Stimulated activated CD4-positive, alpha-beta T cell treated with anti-CD3 and anti-CD28 coated beads, TNF-alpha, amount 100 ng/mL, for 24 hours (primary cell): ENCODE measurements at regions not wholly inside any gene's neighbourhood (a gene's known extent, or its start where the extent isn't known, plus 50 kb on each side); places are given as distances from the start of the nearest gene placed in this dataset.

Experiments used
- DNase-seq, 3 experiments: peaks; one replicate each; pipeline ENCODE4 v3.0.0-alpha.2; 2020; ENCODE audit warnings: low read depth in 3 of 3

DNA sequence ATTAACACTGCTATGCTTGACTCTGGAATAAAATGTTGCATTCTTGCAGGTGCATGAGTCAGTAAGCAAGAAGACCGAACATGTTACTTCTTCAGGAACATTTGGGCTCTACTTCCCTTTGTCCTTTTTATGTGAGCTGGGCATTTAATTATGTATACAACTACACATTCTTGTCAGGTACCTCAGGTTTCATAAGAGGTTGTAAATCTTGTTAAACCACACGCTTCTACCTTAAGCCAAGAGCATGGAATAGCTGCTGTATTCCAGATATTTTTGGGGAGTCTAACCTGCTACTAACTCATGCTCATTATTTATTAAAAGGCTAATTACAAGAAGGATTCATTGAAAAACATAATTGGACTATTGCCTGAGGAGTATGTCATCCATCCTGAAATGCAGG, 414.2 kb upstream of the KLF6 start:
- no peak for DNase-seq

DNA sequence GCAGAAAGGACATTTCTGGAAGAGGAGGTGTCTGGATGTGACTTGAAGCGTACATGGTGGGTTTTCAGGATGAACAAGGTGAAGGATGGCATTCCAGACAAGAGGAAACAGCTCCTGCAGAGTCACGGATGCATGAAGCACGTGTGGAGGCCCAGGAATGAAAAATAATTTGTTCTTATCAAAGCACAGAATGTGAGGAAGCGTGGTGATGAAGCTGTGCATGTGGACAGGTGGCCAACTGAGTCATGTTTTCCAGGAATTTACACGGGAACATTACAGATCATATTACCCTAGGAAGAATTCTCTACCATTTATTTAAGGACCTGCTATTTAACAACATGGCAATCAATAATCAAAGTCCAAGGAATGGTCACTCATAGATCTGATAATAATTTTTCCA, 413.2 kb upstream of the KLF6 start:
- no peak for DNase-seq

DNA sequence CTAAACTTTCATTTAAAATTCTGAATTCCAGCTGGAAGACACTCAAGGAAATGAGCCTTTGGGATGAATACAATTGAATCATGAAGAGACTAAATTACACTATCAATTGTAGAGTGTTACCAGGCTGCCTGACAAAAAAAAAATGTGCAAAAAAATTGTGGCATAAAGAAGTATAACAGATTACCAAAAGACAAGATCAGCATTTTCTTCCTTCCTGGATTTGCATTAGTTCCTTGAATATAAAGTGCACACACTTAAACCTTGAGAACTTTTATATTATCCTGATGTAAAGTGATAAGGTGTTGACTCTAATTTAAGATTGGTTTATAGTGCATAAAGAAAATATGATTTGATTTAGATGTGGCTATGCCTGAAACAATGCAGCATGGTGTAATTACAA, 412.7 kb upstream of the KLF6 start:
- DNase-seq, result no peak

DNA sequence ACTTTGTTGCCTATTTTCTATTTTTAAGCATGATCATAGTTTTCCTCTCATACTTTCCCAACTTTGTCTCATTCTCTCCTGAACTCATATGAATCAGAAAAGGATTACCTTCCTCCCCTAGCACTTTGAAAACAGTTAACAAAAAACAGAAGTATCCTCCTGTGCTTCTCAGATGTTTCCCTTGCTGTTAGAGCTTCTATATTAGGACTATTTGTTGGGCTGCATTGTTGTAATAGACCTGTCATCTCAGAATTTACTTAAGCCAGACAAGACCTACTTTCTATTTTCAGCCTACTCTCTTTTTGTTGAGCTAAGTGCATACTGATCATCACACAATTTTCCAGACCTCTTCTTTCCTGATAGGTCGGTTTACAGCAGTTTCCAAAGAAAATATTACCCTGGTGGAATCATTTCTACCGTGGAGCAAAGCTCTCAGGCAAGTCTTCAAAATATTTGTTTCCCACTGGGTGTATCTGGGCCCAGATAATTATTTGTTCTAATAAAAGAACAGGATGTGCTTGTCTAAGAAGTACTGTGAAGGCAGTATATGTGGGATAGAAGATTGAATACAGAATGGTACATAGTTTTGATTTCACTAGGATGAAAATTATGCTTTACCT, 411.9 kb upstream of the KLF6 start:
- no peak for DNase-seq

DNA sequence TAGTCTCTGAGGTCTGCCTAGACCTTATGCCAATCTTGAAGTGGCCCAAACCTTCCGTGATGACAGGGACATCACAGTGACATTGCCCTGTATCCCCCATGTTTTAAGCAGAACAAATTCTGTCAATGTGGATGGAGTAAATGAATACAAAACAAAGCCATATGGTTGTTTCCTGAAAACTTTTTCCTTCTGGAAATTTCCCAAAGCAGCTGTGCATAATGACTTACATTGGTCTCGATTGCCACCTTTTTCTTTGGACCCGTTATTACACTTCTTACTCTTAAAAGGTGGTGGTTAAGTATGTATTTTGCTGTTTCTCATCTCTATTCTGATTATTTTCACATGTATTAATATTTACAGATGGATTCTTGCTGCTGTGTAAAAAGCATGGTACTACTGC, 411.2 kb upstream of the KLF6 start:
- no peak for DNase-seq

DNA sequence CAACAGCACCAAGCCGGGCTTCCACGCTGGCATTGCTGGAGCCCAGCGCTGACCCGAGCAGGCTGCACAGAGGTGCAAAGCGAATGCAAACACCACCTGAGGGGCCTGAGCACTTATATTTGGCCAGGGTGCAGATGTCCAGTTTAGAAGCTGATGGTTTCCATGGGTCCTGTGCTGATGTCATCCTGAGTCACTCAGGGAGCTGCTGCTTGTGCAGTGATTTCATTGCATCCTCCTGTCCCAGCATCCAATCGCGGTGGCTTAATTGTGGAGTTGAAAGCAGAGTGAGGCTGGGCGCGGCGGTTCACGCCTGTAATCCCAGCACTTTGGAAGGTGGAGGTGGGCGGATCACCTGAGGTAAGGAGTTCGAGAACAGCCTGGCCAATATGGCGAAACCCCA, 410.2 kb upstream of the KLF6 start:
- no peak for DNase-seq

DNA sequence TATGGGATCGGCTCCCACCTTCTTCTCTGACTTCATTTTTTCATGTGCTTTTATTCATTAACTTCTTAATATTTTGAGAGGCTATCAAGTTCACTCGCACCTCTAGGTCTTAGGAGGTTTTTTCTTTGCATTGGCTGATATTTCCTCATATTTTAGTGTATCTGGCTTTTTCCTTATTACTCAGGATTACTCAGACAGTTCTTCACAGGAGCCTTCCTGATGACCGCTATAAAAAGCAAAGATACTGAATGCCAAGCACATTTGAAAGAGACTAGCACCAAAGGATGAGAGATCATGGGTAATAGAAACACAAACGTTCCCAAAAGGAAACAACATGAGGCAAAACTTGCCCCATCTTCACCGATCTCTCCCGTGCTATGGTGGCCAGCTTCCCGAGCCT, 409.2 kb upstream of the KLF6 start:
- DNase-seq, result no peak

DNA sequence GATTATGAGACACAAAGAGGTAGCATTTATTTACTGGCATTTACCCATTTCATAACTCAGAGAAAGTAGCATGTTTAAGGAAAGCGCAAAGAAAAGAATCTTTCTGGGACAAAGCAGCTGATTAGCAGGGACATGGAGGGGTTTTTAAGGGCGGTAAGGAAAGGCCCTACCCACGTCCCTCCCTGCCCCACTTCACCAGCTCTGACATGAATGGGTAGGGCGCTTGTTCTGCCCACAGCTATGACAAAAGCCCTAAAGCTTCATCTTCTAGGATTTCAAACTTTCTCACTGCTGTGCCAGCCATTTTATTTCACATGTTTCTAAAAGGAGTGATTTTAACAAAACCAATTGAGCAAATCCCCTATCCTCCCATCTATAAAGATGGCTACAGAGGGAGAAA, 406.9 kb upstream of the KLF6 start:
- DNase-seq, result no peak

DNA sequence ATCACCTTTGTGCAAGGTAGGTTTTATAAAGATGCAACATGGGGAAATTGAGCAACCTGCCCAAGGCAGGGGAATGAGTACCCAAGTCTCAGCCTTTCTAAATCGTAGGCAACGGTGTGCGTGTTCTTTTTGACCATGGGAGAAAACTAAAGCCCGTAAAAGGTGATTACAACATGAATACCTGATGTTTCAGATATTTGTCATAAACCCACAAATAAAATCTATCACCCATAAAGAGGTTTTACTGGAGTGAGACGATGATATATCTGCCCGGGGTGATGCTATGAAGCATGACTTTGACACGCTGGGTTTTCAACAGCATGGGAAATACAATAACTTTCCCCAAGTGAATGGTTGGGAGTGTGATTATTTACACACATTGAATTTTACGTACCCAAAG, 406.3 kb upstream of the KLF6 start:
- no peak for DNase-seq

DNA sequence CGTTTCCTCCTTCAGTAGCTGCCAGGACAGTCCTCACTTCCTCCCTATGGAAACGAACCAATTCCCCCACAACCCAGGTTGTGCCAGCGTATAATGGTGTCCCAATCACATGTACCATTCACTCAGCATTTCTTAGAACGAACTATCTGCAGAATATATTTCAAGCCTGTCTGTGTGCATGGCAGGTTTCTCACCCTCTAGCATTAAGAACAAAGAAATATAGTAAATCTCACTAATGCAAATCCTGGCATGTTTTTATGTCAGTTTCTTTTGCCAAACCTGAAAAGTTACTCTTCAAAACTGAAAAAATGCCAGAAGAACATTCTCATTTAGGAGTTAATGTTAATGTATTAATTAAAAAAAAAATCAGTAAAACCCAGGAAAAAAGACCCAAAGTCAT, 405.9 kb upstream of the KLF6 start:
- no peak for DNase-seq

DNA sequence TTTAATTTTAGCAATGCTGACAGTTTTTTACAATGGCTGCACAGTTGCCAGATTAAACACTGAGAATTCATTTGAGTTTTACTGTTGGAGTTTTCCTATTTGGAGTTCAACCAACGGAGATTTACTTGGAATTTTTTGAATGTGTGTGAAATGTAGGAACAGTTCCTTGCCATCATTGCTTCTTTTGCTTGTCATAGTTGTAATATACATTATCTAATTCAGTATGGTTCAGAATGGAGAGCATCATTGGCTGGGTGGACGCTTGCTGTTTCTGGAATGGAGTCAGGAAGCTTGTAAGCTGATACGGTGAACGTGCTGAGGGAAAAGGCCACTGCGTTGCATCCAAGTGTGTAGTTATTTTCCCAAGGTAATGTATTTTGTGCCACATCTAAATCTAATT, 404.3 kb upstream of the KLF6 start:
- no peak for DNase-seq

DNA sequence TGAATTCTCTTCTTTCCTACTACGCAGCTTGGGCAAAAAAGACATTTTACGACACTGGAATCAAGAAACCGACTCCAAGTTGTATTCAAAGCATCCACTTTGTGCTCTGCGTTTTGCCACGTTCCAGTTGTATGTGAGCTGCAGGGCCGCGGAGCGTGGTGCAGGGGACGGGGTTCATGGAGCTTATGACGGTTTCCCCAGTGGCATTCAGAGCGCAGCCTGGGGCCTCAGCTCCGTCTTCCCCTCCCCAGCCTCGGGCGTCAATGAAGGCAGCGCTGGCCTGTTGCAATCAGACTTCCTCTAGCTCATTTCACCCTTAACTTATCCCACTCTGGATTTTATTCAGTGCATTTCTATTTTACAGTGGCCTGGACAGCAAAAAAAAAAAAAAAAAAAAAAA, 403.4 kb upstream of the KLF6 start:
- no peak for DNase-seq

DNA sequence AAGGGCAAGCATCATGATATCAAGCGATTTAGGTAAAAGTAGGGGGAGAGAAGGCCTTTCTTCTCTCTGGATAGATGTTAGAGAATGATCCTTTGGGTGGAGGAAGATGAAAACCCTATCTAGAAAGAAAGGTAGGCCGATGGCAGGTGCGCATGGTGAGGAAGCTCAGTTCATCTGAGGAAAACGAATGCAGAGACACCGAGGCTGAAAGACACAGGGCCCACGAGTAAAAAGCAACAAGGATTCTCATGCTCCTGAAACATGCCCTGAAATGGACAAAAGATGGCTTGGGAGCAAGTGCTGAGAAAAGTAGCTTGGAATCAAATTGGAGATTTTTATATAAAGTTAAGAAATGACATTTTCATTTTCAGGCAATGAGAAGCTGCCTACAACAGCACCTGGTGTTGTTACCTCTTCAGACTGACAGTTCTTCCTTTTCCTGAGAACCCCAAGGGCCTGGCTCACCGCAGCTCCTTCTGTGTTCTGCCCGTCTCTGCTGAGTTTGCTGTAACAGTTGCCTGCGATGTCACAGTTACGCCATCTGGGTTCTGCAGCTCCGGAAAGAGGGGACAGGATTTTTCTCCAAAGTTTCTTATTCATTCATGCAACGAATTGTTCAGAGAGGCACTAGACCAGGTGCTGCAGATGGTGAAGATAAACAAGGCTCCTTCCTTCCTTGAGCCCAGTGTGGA, 402.0 kb upstream of the KLF6 start:
- DNase-seq, result no peak

DNA sequence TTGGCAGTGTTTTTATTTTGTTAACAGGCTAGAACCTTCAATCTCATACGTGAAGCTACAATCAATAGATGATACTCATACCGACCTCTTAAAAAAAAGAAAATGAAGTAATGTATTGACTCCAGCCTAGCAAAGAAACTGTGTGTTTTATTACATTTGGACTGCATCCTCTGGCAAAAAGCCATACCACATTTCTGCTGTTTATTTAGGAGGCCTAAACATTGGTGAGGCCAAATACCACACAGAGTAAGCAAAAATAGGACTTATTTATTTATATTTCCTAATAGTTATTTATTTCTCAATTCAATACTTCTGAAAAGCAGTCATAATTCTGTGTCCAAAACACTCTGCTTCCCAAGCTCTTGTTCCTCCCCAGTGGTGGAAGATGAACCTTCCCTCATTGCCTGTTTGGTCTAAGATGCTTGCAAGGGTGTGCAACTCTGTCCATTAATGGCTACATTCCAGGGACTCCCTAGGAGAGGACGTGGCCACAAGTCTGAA, 398.8 kb upstream of the KLF6 start:
- DNase-seq, result no peak

DNA sequence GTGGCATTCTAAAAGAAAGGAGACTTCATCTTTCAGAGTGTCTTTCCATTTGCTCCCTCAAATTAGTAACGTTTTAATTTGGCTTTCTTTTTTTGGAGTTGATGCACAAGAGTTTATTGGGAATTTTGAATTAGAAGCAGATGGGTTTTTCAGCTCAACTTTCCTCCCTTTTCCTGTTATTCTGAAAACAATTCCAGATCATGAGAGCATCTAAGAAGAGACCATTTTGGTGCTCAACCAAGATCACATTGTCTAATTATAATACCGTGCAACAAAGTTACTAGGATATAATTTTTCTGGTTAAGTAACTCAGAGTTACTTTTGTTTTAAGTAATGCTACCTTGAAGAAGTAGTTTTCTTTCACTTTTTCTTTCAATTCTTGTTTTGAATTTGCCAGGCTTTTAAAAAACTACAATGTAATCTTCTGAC, 396.6 kb upstream of the KLF6 start:
- DNase-seq, result no peak

DNA sequence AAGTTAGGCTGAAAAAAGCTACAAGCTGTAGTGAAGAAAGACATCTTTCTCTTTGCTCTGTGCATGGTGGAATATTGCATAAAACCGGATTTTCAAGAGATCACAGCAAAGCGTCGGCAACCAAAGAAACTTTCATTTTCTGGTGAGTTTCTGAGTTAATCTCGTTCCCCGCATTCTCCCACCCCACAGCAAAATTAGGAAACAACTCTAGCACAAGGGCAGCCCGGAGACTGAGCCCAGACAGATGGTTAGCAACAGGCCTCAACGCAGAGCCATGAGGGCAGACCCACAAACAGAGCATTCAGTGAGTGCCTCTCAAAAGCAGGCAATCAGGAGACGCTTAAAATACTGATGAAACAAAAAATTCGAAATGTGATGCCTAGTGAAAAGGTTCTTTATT, 396.1 kb upstream of the KLF6 start:
- DNase-seq, result no peak

DNA sequence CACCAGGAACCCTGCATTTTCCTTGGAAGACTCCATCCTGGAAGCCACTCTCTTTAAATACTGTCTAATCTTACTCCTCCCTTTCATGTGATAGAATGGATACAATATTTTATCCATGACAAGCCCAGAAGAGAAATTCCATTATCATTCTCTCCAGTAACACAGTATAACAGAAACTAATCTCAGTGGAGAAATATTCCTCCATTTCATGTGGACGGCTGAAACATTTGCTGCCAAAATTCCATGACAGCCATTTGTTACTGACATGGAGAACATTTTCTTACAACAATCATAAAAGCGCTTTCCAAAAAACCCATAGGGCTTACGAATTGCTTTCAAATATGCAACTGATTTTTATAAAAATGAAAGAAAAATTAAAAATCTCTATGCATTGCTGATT, 392.8 kb upstream of the KLF6 start:
- DNase-seq, result no peak

DNA sequence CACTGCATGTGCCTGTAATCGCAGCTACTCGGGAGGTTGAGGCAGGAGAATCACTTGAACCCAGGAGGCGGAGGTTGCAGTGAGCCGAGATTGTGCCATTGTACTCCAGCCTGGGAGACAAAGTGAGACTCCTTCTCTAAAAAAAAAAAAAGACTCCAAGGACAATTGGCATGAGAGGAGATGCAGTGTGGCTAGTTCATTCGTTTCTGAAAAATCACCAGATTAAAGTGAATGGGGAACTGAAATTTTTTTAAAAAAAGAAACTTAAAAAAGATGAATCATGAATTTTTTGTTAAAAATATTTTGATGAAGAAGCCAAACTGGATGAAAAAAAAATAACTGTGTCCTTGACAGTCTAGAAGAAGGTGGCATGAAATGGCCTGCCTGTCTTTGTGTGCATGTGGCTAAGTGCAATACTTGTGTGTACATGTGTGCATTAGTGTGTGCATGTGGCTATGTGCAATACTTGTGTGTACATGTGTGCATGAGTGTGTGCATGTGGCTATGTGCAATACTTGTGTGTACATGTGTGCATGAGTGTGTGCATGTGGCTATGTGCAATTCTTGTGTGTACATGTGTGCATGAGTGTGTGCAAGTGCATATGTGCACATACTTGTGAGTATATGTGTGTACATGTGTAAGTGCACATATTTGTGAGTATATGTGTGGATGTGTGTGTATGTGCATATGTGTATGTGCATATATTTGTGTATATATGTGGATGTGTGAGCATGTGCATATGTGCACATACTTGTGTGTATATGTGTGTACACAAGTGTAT, 391.7 kb upstream of the KLF6 start:
- no peak for DNase-seq

DNA sequence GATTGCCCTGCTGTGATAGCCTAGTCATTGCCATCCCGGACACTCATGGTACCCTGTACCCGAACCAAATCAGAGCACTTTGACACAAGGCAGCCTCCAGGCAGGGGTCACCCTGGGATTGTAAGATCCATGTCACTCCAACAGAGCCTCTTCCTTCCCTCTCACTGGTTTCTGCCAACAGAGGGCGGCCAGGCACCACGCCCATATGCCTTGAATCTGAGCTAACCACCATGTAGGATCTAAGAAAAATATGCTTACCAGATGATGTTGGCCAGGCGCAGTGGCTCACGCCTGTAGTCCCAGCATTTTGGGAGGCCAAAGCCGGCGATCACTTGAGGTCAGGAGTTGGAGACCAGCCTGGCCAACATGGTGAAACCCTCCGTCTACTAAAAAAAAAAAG, 389.2 kb upstream of the KLF6 start:
- no peak for DNase-seq

DNA sequence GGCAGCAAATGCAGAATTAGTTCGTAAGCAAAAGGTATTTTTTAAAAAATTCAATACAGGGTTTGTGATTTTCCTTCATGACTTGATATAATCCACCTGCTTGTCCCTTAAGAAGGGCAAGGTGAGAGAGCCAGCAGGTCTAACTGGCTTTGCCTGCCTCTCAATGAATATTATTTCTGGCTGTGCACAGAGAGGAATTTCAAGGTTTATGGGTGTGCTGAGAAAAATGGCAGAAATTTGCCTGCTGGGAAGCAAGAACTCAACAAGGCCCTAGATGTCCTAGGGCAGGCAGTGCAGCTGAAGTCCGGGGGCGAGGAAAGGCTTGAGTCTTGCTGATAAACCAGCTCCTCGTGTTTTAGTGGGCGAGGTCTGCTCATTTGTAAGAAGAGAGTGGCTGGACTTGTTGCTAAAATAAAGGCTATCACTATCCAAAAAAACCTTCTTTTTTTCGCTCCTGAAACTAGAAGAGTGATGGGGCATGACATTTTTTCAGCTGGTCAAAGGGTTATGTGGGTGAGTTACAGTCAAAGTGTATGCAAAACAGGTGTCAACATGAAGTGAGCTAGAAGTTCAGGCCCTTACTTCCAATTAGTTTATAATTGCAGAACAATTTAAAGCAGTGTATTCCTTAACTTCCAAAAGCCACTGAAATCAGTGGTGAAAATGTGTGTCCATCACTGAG, 385.8 kb upstream of the KLF6 start:
- DNase-seq, result no peak

DNA sequence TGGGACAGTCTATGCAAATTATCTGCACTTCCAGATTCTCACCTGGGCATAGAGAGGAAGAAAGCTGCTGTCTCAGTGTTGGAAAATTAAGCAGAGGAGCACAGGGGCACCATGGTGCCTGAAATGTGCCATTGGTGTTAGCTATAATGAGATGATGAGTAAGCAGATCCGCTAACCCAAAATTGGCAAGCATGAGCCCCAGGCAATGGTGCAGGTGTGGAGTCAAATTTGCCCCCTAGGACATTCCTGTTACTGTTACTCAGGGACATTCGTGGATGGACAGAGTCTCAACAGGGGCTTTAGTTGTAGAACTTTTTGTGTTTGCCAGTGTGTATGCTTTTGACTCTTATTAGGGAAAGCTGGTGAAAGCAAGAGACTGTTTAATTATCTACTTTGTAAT, 385.2 kb upstream of the KLF6 start:
- DNase-seq, result no peak

DNA sequence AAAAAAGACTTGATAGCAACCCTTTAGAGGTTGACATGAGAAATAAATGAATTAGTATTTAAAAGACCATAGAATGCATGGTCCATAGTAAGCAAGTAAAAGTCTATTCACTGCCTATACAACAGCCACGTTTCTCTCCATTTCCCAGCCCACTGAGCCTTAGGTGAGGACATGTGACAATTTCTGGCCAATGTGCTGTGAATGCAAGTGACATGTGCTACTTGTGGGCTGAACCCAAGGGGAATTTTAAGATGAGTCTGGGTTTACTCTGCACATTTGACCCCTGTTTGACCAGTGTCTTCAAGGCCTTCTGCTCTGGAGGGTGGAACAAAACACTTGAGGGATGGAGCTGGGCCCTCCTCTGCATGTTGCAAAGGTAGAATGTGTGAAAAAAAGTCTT, 384.4 kb upstream of the KLF6 start:
- no peak for DNase-seq

DNA sequence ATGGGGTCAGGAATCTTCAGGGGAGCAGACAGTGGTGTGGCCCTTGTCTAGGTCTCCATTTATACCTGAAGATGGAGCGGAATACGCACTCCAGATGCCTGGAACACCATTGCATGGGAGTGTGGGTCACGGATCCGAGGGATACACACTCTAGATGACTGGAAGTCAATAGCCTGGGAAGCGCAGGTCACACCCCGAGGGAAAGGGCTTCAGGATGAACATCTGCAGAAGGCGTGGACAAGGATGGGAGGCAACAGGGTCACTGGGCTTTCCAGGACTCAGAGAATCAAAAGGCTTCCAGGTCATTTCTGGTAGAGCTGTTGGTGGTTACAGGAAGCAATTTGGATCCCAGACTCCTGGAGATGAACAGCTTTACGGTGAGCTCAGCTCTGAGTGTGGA, 382.2 kb upstream of the KLF6 start:
- DNase-seq, result no peak
